ENCODE measurements at regions not wholly inside any gene's neighbourhood (a gene's known extent, or its start where the extent isn't known, plus 50 kb on each side); places are given as distances from the start of the nearest gene placed in this dataset.
A peak's percentile ranks its signal among the peaks of the same experiment; 100 is the strongest.

GRCh38 chr6:21845018-21845417, 251.5 kb downstream of the SOX4 start:
- Mint-ChIP-seq H3K9me3 (no peaks in the 10 kb centered on the region), H3K27me3 (peaks cover 16% of the 10 kb centered on the region), H3K36me3 (ENCODE audit: low read depth) (no peaks in the 10 kb centered on the region), H3K27ac (no peak overlapping the region), H3K4me3 (no peak overlapping the region), H3K4me1 (ENCODE audit: low read depth) (peaks cover 12% of the 10 kb centered on the region)
- no peak for DNase-seq

GRCh38 chr6:21845439-21846140, 252.0 kb downstream of the SOX4 start:
- Mint-ChIP-seq H3K27ac (no peak overlapping the region), H3K27me3 (peaks cover 16% of the 10 kb centered on the region), H3K4me3 (no peak overlapping the region), H3K9me3 (no peaks in the 10 kb centered on the region), H3K36me3 (ENCODE audit: low read depth) (no peaks in the 10 kb centered on the region), H3K4me1 (ENCODE audit: low read depth) (peaks cover 11% of the 10 kb centered on the region)
- DNase-seq: no peak

- H3K4me1 Mint-ChIP-seq (ENCODE audit: low read depth): peaks cover 11% of the 10 kb centered on the region
- no peak overlapping the region for H3K4me3 Mint-ChIP-seq
- H3K9me3 Mint-ChIP-seq: no peaks in the 10 kb centered on the region
- H3K36me3 Mint-ChIP-seq (ENCODE audit: low read depth): no peaks in the 10 kb centered on the region
- no peak for DNase-seq
- H3K27me3 Mint-ChIP-seq: peaks cover 16% of the 10 kb centered on the region
- peak overlapping the region; percentile 17 for H3K27ac Mint-ChIP-seq
Observed at GRCh38 chr6:21846541-21847451, 253.2 kb downstream of the SOX4 start.

- no peak overlapping the region for H3K27ac Mint-ChIP-seq
- no peak for DNase-seq
- H3K9me3 Mint-ChIP-seq: no peaks in the 10 kb centered on the region
- no peaks in the 10 kb centered on the region for H3K36me3 Mint-ChIP-seq (ENCODE audit: low read depth)
- H3K4me1 Mint-ChIP-seq (ENCODE audit: low read depth): peaks cover 11% of the 10 kb centered on the region
- peaks cover 16% of the 10 kb centered on the region for H3K27me3 Mint-ChIP-seq
- H3K4me3 Mint-ChIP-seq: no peak overlapping the region
Observed at GRCh38 chr6:21847711-21848480, 254.3 kb downstream of the SOX4 start.

DNA sequence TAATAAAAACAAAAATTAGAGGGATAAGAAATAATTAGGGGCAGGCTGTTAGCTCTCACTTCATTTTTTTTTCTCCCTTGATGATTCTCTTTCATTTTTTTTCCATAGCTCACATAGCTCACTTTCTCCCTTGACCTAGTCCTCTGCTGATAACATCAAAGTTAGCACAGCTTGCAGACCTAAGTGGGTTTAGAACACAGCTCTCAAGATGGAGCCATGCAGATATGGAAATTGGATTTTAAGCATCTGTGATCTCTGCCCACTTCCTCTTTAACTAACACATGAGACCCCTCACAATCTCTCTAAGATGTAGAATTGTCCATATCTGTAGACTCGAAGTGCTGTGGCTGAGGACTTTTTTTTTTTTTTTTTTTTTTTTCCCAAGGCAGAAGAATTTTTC, 257.1 kb downstream of the SOX4 start:
- DNase-seq: no peak
- Mint-ChIP-seq H3K4me3 (no peak overlapping the region), H3K36me3 (ENCODE audit: low read depth) (no peaks in the 10 kb centered on the region), H3K27me3 (peaks cover 16% of the 10 kb centered on the region), H3K9me3 (no peaks in the 10 kb centered on the region), H3K27ac (no peak overlapping the region), H3K4me1 (ENCODE audit: low read depth) (peaks cover 11% of the 10 kb centered on the region)

- H3K27ac Mint-ChIP-seq: no peak overlapping the region
Observed at GRCh38 chr6:21855811-21856455, 262.4 kb downstream of the SOX4 start.

DNA sequence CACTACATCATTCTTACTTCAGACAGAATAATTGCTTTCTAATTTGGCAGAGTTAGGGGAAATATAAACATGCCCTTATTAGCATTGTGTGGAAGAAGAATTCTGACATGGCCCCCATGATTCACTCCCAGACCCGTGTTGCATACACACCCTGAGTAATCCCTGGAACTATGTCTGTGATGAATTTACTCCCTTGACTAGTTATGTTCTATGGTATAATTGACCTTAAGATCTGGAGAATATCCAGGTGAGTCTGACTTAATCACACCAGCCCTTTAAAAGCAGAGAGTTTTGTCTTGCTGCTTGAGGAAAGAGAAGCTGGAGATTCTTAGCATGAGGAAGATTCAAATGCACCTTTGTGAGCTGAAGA, 262.9 kb downstream of the SOX4 start:
- Mint-ChIP-seq H3K27me3 (no peaks in the 10 kb centered on the region), H3K9me3 (peaks cover 3% of the 10 kb centered on the region), H3K4me1 (ENCODE audit: low read depth) (peaks cover 3% of the 10 kb centered on the region), H3K4me3 (no peak overlapping the region), H3K27ac (no peak overlapping the region), H3K36me3 (ENCODE audit: low read depth) (no peaks in the 10 kb centered on the region)
- no peak for DNase-seq

More at GRCh38 chr6:21855811-21856455, 262.4 kb downstream of the SOX4 start:
- H3K4me1 Mint-ChIP-seq (ENCODE audit: low read depth): peaks cover 3% of the 10 kb centered on the region
- no peaks in the 10 kb centered on the region for H3K36me3 Mint-ChIP-seq (ENCODE audit: low read depth)
- no peaks in the 10 kb centered on the region for H3K9me3 Mint-ChIP-seq
- H3K27me3 Mint-ChIP-seq: no peaks in the 10 kb centered on the region
- no peak overlapping the region for H3K4me3 Mint-ChIP-seq
- DNase-seq: no peak

DNA sequence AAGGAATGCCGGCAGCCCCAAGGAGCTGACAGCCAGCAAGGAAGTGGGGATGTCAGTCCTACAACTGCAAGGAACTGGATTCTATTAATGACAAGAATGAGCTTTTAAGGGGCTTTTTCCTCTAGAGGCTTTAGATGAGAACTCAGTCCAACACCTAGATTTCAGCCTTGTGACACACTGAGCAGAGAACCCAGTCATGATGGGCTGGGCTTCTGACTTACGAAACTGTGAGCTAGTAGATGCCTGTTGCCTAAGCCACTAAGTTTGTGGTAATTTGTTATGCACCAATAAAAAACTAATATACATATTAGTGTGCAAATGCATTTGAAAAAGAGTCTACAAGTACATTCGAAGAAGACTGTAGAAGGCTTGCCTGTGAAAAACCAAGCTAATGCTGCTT, 263.3 kb downstream of the SOX4 start:
- H3K36me3 Mint-ChIP-seq (ENCODE audit: low read depth): no peaks in the 10 kb centered on the region
- DNase-seq: no peak
- no peaks in the 10 kb centered on the region for H3K27me3 Mint-ChIP-seq
- H3K9me3 Mint-ChIP-seq: peaks cover 3% of the 10 kb centered on the region
- peaks cover 3% of the 10 kb centered on the region for H3K4me1 Mint-ChIP-seq (ENCODE audit: low read depth)
- no peak overlapping the region for H3K4me3 Mint-ChIP-seq
- H3K27ac Mint-ChIP-seq: no peak overlapping the region

GRCh38 chr6:21858076-21858475, 264.5 kb downstream of the SOX4 start:
- Mint-ChIP-seq H3K27ac (no peak overlapping the region), H3K4me3 (no peak overlapping the region), H3K27me3 (no peaks in the 10 kb centered on the region), H3K4me1 (ENCODE audit: low read depth) (peaks cover 3% of the 10 kb centered on the region), H3K9me3 (peaks cover 3% of the 10 kb centered on the region), H3K36me3 (ENCODE audit: low read depth) (no peaks in the 10 kb centered on the region)
- DNase-seq: no peak

DNA sequence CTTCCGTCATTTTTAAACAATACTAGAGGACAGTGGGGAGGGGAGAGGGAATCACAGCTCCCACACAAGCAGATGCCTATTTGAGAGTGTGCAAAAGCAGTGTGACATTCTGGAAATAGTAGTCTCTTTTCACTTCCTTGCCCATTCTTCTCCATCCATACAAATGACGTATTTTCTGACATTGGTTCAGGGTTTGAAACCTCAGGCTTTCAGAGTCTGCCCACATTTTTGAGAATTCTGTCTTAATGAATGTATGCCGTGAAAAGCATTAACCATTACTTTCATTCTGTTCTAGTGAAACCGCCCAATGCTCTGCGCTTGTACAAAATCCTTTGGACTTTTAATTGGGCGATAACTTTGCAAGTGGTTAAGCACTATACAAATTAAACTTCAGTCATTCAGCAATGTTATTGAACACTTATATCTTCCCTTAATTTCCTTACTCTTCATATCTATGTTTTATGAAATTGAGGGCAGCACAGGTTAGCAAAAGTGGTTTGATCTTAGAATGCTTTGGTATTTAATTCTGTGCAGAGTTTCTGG, 265.7 kb downstream of the SOX4 start:
- no peak for DNase-seq
- H3K4me3 Mint-ChIP-seq: no peak overlapping the region
- H3K27me3 Mint-ChIP-seq: no peaks in the 10 kb centered on the region
- H3K36me3 Mint-ChIP-seq (ENCODE audit: low read depth): no peaks in the 10 kb centered on the region
- peaks cover 3% of the 10 kb centered on the region for H3K9me3 Mint-ChIP-seq
- no peak overlapping the region for H3K27ac Mint-ChIP-seq
- H3K4me1 Mint-ChIP-seq (ENCODE audit: low read depth): peaks cover 3% of the 10 kb centered on the region

GRCh38 chr6:21861942-21862341, 268.4 kb downstream of the SOX4 start:
- H3K27me3 Mint-ChIP-seq: no peaks in the 10 kb centered on the region
- H3K9me3 Mint-ChIP-seq: peaks cover 3% of the 10 kb centered on the region
- no peaks in the 10 kb centered on the region for H3K4me1 Mint-ChIP-seq (ENCODE audit: low read depth)
- no peak overlapping the region for H3K4me3 Mint-ChIP-seq
- DNase-seq: no peak
- no peak overlapping the region for H3K27ac Mint-ChIP-seq
- no peaks in the 10 kb centered on the region for H3K36me3 Mint-ChIP-seq (ENCODE audit: low read depth)

- H3K4me1 Mint-ChIP-seq (ENCODE audit: low read depth): no peaks in the 10 kb centered on the region
- peaks cover 3% of the 10 kb centered on the region for H3K9me3 Mint-ChIP-seq
- no peak overlapping the region for H3K4me3 Mint-ChIP-seq
- no peak overlapping the region for H3K27ac Mint-ChIP-seq
- no peaks in the 10 kb centered on the region for H3K27me3 Mint-ChIP-seq
- no peaks in the 10 kb centered on the region for H3K36me3 Mint-ChIP-seq (ENCODE audit: low read depth)
- no peak for DNase-seq
Observed at GRCh38 chr6:21864206-21864605, 270.7 kb downstream of the SOX4 start.

DNA sequence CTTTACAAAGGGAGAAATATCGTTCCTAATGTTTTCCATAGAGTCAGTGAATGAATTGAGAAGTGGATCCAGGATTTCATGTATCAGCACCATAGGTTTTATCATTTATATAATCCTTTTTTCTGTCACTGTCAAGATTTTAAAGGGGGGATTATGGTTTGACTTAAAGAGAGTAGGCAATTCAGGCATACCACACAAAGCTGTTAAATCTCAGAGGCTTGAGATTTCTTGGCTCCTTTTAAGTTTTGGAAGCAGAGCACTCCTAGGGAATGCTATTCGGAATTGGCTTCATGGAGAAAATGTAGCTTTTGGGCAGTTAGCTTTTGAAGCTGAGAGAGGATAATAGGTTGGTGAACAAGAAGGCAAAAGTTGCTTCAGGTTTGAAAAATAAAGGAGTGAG, 274.7 kb downstream of the SOX4 start:
- DNase-seq: no peak
- Mint-ChIP-seq H3K36me3 (ENCODE audit: low read depth) (no peaks in the 10 kb centered on the region), H3K27ac (no peak overlapping the region), H3K27me3 (no peaks in the 10 kb centered on the region), H3K4me3 (no peak overlapping the region), H3K4me1 (ENCODE audit: low read depth) (no peaks in the 10 kb centered on the region), H3K9me3 (no peaks in the 10 kb centered on the region)
